ENCODE measurements at regions not wholly inside any gene's neighbourhood (a gene's known extent, or its start where the extent isn't known, plus 50 kb on each side); places are given as distances from the start of the nearest gene placed in this dataset.

- peak; percentile 65 for DNase-seq (ENCODE audit: low read depth)
Measured at GRCh38 chr21:39022863-39023693, 160.2 kb downstream of the PSMG1 start.

DNA sequence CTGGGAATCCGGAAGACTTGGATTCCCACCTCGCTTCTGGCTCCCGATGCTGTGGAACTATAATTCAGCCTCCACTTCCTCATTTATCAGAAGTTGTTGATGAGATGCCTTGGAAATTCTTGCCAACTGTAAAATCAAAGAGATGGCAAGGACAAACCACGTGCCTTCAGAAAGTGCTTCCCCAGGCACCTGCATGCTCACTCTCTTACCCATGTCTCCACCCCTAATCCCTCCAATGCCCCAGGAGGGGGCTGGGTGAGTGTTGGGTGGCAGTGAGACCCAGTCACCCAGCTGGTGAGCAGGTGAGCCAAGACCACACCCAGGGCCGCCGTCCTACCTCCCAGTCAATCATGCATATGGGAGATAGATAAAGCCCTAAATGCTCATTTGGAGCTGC lies 160.8 kb downstream of the PSMG1 start:
- DNase-seq (ENCODE audit: low read depth): no peak

- DNase-seq (ENCODE audit: low read depth): no peak
Measured at GRCh38 chr21:39022035-39022434, 161.2 kb downstream of the PSMG1 start.

DNA sequence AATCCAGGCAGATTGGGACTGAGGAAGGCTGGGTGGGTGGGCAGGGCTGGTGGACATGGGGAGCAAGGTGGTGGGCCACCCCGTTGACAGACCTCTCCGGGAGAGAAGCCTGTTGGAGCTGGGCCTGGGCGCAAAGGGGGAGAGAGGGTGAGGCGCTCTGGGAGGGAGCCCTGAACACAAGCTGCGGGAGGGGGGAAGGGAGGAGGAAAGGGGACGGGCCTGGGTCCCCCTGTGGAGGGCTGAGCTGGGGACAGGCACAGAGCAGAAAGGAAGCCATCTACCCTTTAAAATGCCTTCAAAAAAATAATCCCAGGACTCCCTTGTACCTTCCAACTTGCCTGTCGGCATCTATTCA lies 161.8 kb downstream of the PSMG1 start:
- no peak for DNase-seq (ENCODE audit: low read depth)

- DNase-seq (ENCODE audit: low read depth): peak; percentile 91
Measured at GRCh38 chr21:39020751-39021477, 162.3 kb downstream of the PSMG1 start.

DNA sequence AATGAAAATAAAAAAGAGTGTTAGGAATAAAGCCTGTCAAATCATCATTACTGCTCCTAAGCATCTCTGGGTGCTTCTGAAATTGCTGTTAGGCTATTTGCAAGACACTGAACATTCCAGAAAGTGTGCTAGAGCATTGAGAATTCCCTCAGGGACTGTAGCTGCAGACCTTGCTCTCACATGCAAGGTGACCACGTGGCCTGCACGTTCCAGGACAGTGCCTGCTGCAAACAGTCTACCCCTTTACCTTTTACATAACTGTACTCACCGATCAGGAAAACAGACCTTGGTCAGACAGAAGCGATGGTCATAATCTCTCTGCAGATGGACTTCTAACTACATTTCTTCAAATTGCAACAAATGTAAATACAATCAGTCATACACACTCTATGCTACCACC lies 164.5 kb downstream of the PSMG1 start:
- no peak for DNase-seq (ENCODE audit: low read depth)

DNA sequence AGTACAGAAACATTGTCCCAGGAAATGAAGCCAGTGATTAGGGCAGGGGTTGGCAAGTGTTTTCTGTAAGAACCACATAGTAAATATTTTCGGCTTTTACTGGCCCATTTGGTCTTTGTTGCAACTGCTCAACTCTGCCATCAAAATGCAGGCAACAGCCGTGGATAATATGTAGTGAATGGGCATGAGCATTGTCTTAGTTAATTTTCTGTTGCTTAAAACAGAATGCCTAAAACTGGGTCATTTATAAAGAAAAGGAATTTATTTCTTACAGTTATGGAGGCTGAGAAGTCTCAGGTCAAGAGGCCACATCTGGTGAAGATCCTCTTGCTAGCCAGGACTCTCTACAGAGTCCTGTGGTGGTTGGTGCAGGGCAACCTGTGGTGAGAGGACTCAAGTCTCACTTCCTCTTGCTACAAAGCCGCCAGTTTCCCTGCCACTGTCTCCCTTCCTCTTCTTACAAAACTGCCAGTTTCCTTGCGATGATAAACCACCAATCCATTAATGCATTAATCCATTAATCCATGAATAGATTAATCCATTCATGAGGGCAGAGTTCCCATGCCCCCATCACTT lies 166.4 kb downstream of the PSMG1 start:
- DNase-seq (ENCODE audit: low read depth): peak; percentile 70

GRCh38 chr21:39014747-39015146 lies 168.5 kb downstream of the PSMG1 start:
- DNase-seq (ENCODE audit: low read depth): peak; percentile 98

- DNase-seq (ENCODE audit: low read depth): no peak
Measured at GRCh38 chr21:39012326-39013230, 170.7 kb downstream of the PSMG1 start.

GRCh38 chr21:39011911-39012310 lies 171.3 kb downstream of the PSMG1 start:
- no peak for DNase-seq (ENCODE audit: low read depth)

- DNase-seq (ENCODE audit: low read depth): no peak
Measured at GRCh38 chr21:39010629-39011404, 172.4 kb downstream of the PSMG1 start.

DNA sequence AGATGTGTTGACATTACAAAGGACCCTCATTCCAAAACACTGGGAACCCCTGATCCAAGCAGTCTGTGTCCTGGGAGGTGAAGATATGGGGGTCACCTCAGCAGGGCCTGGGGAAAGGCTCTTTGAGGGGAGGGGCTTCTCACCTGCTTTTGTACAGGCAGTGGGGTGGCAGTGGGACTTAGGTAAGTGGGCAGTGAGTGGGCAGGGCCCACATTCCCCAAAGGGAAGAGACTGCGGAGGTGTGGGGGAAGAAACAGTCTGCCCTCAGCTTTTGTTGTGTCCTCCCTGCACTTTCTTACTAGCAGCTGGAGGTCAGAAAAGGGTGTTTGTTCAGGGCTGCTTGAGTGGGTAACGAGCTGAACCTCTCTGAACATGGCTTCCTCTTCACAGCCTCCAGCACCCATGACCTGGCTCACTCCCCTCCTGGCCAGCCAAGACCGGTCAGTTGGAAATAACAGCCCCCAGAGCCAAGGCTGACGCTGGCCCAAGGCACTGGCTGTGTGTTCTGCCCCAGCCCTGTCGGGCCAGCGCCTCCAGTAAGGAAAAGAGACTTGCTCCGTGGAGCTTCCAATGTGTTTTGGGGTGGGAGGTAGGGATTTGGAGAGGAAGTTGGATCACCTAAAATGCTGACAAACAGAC lies 173.5 kb downstream of the PSMG1 start:
- DNase-seq (ENCODE audit: low read depth): no peak

- no peak for DNase-seq (ENCODE audit: low read depth)
Measured at GRCh38 chr21:39007985-39008384, 175.3 kb downstream of the PSMG1 start.

DNA sequence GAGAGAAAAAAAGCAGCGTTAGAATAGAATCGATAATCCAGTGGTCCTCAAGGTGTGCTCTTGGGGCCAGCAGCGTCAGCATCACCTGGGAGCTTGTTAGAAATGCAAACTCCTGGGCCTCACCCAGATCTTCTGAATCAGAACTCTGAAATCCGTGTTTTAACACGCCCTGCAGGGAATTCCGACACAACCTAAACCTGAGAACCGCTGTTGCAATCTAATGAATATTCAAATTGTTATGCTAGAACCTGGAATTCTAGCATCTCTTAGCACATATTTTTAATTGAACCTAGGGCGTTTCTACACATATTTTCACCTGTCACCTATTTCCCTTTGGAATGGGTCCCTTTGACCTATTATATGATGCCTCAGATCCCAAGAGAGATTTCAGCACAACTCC lies 175.7 kb downstream of the PSMG1 start:
- DNase-seq (ENCODE audit: low read depth): no peak

DNA sequence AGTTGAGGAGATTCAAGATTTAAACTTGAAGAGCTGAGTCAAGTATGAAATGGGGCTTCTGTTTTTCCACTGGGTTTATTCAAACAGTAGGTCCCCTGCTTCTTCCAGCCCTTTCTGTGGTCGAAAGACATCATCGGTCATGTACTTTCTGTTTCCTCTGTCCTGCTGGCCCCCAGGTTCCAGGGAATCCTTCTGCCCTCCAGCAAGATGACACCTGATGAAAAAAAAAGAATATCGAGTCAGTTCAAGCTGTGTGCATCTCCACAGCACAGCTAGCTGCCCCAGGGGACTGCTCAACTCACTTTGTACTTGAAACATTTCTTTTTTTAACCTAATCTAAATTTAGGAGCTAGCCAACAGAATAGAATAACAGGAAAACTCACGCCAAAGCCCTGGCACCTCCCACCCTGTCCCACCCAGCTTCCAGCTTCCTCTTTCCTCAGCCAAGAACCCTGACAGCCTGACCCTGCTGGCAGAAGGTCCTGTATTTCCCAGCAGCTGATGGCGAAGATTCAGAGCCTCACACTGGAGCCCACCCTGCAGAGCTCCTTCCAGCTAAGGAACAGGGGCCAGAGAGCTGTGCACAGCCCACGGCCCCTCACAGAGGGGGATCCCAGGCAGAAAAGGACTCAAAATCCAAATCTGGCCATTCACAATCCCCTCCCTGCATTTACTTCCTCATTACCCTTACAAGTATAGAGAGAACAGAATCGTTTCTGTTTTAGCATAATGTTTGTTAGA lies 176.5 kb downstream of the PSMG1 start:
- DNase-seq (ENCODE audit: low read depth): no peak

- no peak for DNase-seq (ENCODE audit: low read depth)
Measured at GRCh38 chr21:39005502-39005787, 177.8 kb downstream of the PSMG1 start.

GRCh38 chr21:39004634-39005501 lies 178.4 kb downstream of the PSMG1 start:
- DNase-seq (ENCODE audit: low read depth): peak; percentile 32

DNA sequence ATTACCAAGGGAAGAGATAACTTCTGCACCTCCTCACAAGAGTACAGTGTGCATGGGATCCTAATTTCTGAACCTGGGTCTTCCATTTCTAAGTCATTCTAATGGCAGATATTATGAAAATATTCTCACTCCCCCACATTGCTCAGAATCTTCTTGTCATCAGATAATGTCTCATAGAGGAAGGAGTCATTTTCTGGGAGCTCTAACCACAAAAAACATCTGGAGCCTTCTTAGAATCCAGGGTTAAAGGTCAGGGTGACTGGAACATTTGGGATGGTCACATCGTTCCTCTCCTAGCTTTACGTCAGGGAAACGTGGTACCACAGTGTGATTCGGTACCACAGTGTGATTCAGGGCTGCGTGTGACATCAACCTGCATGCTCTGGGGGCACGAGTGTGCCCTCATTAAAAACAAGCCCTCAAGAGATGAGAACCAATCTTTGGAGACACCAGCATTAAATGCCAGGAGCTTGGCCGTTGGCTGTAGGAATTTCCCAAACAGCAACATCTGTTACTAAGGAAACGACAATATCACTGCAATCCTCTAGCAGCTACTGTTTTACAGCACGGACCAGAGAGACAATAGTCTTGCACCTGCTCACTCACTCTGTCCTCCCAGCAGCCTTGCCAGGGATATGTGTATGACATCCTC lies 179.1 kb downstream of the PSMG1 start:
- DNase-seq (ENCODE audit: low read depth): no peak

- DNase-seq (ENCODE audit: low read depth): no peak
Measured at GRCh38 chr21:39001341-39001740, 181.9 kb downstream of the PSMG1 start.
